Loucy (cell line): ENCODE measurements at regions not wholly inside any gene's neighbourhood (a gene's known extent, or its start where the extent isn't known, plus 50 kb on each side); places are given as distances from the start of the nearest gene placed in this dataset.

Source experiments
- EZH2phosphoT487 ChIP-seq: fragments of 200-600 bp; IDR thresholded peaks from 2 replicates; pipeline ENCODE4 v1.6.1; 2018; ENCODE audit warnings: antibody characterized with exemption, mild to moderate bottlenecking, moderate library complexity, borderline replicate concordance
- TF ChIP-seq, protein P1 (sequence below): fragments of 200-600 bp; sonication (generic); conservative IDR thresholded peaks from 2 replicates; pipeline ENCODE4 v1.5.1; 2014; ENCODE audit warnings: mild to moderate bottlenecking, antibody characterized with exemption, low read length

DNA sequence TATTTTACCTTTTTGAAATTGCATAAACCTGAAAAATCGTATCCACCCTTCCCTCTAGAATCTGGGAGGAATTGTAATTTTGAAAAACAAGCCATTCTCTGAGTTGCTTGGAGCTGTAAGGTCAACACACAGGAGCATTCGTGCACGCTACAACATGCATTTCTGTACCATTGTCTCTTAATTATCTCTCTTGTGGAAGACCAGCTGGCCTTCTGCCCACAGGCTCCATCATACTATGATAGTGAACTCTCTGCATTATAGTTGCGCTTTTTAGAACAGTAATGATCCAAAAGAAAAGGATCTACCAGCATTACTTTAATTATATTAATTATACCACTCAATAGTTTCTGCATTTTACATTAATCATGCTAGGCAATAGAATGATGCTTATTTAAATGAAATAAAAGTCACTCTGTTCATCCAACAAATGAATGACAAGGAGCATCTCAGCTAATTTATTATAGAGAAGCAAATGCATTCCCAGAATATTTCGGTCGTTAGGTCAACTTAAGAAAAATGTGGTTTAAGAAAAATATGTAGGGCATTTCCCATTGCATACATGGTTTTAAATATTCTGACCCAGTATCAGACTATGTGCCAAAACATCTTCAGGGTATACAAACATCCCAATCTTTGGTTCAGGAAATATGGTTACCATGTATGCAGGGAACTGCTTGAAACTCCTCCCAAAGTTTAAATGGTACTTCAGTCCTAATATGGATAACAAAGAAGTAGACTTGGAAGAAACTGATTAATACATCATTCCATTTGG lies 263.5 kb downstream of the TFAP2A start:
- TF ChIP-seq, protein P1, sequence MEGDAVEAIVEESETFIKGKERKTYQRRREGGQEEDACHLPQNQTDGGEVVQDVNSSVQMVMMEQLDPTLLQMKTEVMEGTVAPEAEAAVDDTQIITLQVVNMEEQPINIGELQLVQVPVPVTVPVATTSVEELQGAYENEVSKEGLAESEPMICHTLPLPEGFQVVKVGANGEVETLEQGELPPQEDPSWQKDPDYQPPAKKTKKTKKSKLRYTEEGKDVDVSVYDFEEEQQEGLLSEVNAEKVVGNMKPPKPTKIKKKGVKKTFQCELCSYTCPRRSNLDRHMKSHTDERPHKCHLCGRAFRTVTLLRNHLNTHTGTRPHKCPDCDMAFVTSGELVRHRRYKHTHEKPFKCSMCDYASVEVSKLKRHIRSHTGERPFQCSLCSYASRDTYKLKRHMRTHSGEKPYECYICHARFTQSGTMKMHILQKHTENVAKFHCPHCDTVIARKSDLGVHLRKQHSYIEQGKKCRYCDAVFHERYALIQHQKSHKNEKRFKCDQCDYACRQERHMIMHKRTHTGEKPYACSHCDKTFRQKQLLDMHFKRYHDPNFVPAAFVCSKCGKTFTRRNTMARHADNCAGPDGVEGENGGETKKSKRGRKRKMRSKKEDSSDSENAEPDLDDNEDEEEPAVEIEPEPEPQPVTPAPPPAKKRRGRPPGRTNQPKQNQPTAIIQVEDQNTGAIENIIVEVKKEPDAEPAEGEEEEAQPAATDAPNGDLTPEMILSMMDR: no peak
- TF ChIP-seq EZH2phosphoT487: no peak
